Gastrocnemius medialis (tissue), 4 donors: ENCODE measurements at regions not wholly inside any gene's neighbourhood (a gene's known extent, or its start where the extent isn't known, plus 50 kb on each side); places are given as distances from the start of the nearest gene placed in this dataset.
"Not testable (repeated sequence)": the region's sequence is repeated elsewhere in the genome, so short reads cannot be mapped to it uniquely, and the experiment has no call there.

ENCODE experiments used
- CTCF ChIP-seq, 5 experiments: fragments of 450-650 bp in 3 of 5; fragments of 200-600 bp in 2 of 5; sonication (generic) in 2 of 5; IDR thresholded peaks in 4 of 5; conservative IDR thresholded peaks in 1 of 5; 1 replicate in 4 of 5; 2 replicates in 1 of 5; pipeline ENCODE4 v1.5.1; 2016 to 2019; ENCODE audit warnings: antibody characterized with exemption in 5 of 5, mild to moderate bottlenecking in 3 of 5, moderate library complexity in 3 of 5
- POLR2A ChIP-seq, 2 donors: fragments of 450-650 bp; IDR thresholded peaks; one replicate each; pipeline ENCODE4 v1.6.1; 2017; ENCODE audit warnings: antibody characterized with exemption in 2 of 2, mild to moderate bottlenecking in 2 of 2, moderate library complexity in 2 of 2

- TF ChIP-seq POLR2A (IDR thresholded peaks at IDR 0.05); CTCF (IDR thresholded peaks at IDR 0.05 in 4 of 5, conservative IDR thresholded peaks at IDR 0.05 in 1 of 5): not testable (repeated sequence)
Measured at GRCh38 chr20:22967706-22968105, 67.4 kb upstream of the SSTR4 start.
